HL-60 (cell line): ENCODE measurements at regions not wholly inside any gene's neighbourhood (a gene's known extent, or its start where the extent isn't known, plus 50 kb on each side); places are given as distances from the start of the nearest gene placed in this dataset.

Experiments used
- DNase-seq, 2 experiments: peaks; one replicate each; pipeline ENCODE4 v3.0.0-alpha.2; 2010 to 2020; ENCODE audit warnings: low read depth in 1 of 2, low spot score in 1 of 2
- H3K27ac ChIP-seq: fragments of 250-450 bp; sonication (Bioruptor Pico); replicated peaks from 2 replicates; pipeline ENCODE4 v1.5.1; 2020; ENCODE audit warnings: mild to moderate bottlenecking, moderate library complexity
- H3K27me3 ChIP-seq: fragments of 250-450 bp; sonication (Bioruptor Pico); 2 replicates; pipeline ENCODE4 v1.5.1; 2021; ENCODE audit warnings: mild to moderate bottlenecking, moderate library complexity; ENCODE audit not compliant: insufficient read depth, poor library complexity, severe bottlenecking
- H3K4me3 ChIP-seq: replicated peaks from 2 replicates; pipeline ENCODE4 v1.5.1; 2011; ENCODE audit warnings: mild to moderate bottlenecking, control low read depth, low read length; ENCODE audit not compliant: insufficient read depth
- CTCF ChIP-seq: IDR thresholded peaks from one replicate; pipeline ENCODE4 v1.5.1; 2011; ENCODE audit warnings: low read length, control low read depth, inconsistent platforms; ENCODE audit not compliant: insufficient read depth
- GABPA ChIP-seq: IDR thresholded peaks from 2 replicates; pipeline ENCODE4 v1.6.1; 2012; ENCODE audit warnings: low read depth
- POLR2AphosphoS5 ChIP-seq: IDR thresholded peaks from 2 replicates; pipeline ENCODE4 v1.6.1; 2012; ENCODE audit warnings: low read depth
- SPI1 ChIP-seq: IDR thresholded peaks from 2 replicates; pipeline ENCODE4 v1.6.1; 2012; ENCODE audit warnings: low read depth, mild to moderate bottlenecking, borderline replicate concordance
- TF ChIP-seq, protein P1 (sequence below): IDR thresholded peaks from 2 replicates; pipeline ENCODE4 v1.6.1; 2012; ENCODE audit warnings: low read depth; ENCODE audit not compliant: insufficient replicate concordance

GRCh38 chr12:93318720-93319522, 58.8 kb upstream of the NUDT4 start:
- no peak overlapping the region for H3K4me3 ChIP-seq
- no peaks in the 10 kb centered on the region for H3K27me3 ChIP-seq
- TF ChIP-seq GABPA (no peak), POLR2AphosphoS5 (no peak), CTCF (no peak), SPI1 (no peak)
- TF ChIP-seq, protein P1, sequence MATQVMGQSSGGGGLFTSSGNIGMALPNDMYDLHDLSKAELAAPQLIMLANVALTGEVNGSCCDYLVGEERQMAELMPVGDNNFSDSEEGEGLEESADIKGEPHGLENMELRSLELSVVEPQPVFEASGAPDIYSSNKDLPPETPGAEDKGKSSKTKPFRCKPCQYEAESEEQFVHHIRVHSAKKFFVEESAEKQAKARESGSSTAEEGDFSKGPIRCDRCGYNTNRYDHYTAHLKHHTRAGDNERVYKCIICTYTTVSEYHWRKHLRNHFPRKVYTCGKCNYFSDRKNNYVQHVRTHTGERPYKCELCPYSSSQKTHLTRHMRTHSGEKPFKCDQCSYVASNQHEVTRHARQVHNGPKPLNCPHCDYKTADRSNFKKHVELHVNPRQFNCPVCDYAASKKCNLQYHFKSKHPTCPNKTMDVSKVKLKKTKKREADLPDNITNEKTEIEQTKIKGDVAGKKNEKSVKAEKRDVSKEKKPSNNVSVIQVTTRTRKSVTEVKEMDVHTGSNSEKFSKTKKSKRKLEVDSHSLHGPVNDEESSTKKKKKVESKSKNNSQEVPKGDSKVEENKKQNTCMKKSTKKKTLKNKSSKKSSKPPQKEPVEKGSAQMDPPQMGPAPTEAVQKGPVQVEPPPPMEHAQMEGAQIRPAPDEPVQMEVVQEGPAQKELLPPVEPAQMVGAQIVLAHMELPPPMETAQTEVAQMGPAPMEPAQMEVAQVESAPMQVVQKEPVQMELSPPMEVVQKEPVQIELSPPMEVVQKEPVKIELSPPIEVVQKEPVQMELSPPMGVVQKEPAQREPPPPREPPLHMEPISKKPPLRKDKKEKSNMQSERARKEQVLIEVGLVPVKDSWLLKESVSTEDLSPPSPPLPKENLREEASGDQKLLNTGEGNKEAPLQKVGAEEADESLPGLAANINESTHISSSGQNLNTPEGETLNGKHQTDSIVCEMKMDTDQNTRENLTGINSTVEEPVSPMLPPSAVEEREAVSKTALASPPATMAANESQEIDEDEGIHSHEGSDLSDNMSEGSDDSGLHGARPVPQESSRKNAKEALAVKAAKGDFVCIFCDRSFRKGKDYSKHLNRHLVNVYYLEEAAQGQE: no peak
- no peak for DNase-seq
- H3K27ac ChIP-seq: no peak overlapping the region

DNA sequence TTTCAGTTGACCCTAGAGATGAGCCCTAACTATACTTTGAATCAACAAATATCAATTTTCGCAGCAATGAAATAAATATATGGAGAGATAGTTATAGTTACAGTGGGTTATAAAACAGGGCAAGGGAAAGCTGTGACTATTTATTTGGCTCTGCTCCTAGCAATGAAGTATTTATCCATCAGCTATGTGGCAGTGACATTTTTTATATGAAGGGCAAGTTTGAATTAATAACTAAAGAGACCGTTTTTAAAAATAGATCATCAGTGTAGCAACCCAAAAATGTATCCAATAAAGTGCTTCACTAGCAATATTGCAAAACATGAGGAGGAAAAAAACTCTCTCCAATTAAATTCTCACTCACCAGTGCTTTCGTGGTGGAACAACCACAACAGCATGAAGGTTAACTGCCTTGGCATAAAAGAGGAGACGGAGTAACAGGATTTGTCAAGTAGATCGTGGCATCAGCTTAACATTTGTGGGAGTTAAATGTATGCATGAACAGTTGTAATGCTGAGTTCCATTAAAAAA, 58.1 kb upstream of the NUDT4 start:
- TF ChIP-seq, protein P1: no peak
- TF ChIP-seq CTCF (no peak), GABPA (no peak), POLR2AphosphoS5 (no peak)
- no peak for DNase-seq
- no peak overlapping the region for H3K27ac ChIP-seq
- no peaks in the 10 kb centered on the region for H3K27me3 ChIP-seq
- H3K4me3 ChIP-seq: no peak overlapping the region

- no peak for DNase-seq
- Histone ChIP-seq H3K4me3 (no peak overlapping the region), H3K27me3 (no peaks in the 10 kb centered on the region), H3K27ac (no peak overlapping the region)
- TF ChIP-seq POLR2AphosphoS5 (no peak), GABPA (no peak), CTCF (no peak), SPI1 (no peak; the same call in 1 of the 2 replicates)
- TF ChIP-seq, protein P1: no peak
These were observed 54.9 kb upstream of the NUDT4 start for GRCh38 chr12:93322784-93323183.
